Gastrocnemius medialis (tissue), 4 donors: ENCODE measurements at regions not wholly inside any gene's neighbourhood (a gene's known extent, or its start where the extent isn't known, plus 50 kb on each side); places are given as distances from the start of the nearest gene placed in this dataset.

Experiments used
- ATAC-seq, 2 donors: fragments of 150-250 bp; one replicate each; pipeline ENCODE4 v1.9.1; 2016
- DNase-seq, 2 donors: peaks; one replicate each; pipeline ENCODE4 v3.0.0-alpha.2; 2019
- H3K27ac ChIP-seq, 4 donors: fragments of 200-600 bp; sonication (generic); 1 replicate in 1 of 4; 2 replicates in 3 of 4; pipeline ENCODE4 v1.5.1; 2016 to 2018; ENCODE audit warnings: mild to moderate bottlenecking in 2 of 4, moderate library complexity in 1 of 4
- H3K27me3 ChIP-seq, 3 donors: fragments of 200-600 bp; sonication (generic) in 2 of 3; 1 replicate in 1 of 3; 2 replicates in 2 of 3; pipeline versions ENCODE4 v1.5.1 to v1.6.0; 2016 to 2019; ENCODE audit warnings: mild to moderate bottlenecking in 1 of 3, moderate library complexity in 1 of 3
- H3K36me3 ChIP-seq, 2 donors: fragments of 200-600 bp; sonication (generic) in 1 of 2; one replicate each; pipeline ENCODE4 v1.5.1; 2017 to 2018
- H3K4me1 ChIP-seq, 2 donors: fragments of 200-600 bp; sonication (generic) in 1 of 2; one replicate each; pipeline ENCODE4 v1.5.1; 2016 to 2017; ENCODE audit warnings: mild to moderate bottlenecking in 2 of 2
- H3K4me3 ChIP-seq, 4 donors: fragments of 200-600 bp; sonication (generic) in 3 of 4; 1 replicate in 1 of 4; 2 replicates in 3 of 4; pipeline ENCODE4 v1.5.1; 2016 to 2019; ENCODE audit warnings: mild to moderate bottlenecking in 2 of 4
- H3K9me3 ChIP-seq, 3 donors: fragments of 200-600 bp; sonication (generic) in 2 of 3; 1 replicate in 1 of 3; 2 replicates in 2 of 3; pipeline ENCODE4 v1.5.1; 2016 to 2019
- CTCF ChIP-seq, 5 experiments: fragments of 450-650 bp in 3 of 5; fragments of 200-600 bp in 2 of 5; sonication (generic) in 2 of 5; IDR thresholded peaks in 4 of 5; conservative IDR thresholded peaks in 1 of 5; 1 replicate in 4 of 5; 2 replicates in 1 of 5; pipeline ENCODE4 v1.5.1; 2016 to 2019; ENCODE audit warnings: antibody characterized with exemption in 5 of 5, mild to moderate bottlenecking in 3 of 5, moderate library complexity in 3 of 5
- POLR2A ChIP-seq, 2 donors: fragments of 450-650 bp; IDR thresholded peaks; one replicate each; pipeline ENCODE4 v1.6.1; 2017; ENCODE audit warnings: antibody characterized with exemption in 2 of 2, mild to moderate bottlenecking in 2 of 2, moderate library complexity in 2 of 2
- in situ Hi-C, 4 donors: fragments of 200-750 bp; cut with MboI; loops; one replicate each; pipeline versions ENCODE4 v1.15.0 to v1.8.0; 2017; ENCODE audit warnings: low sequenced_read_pairs in 4 of 4
- intact Hi-C: fragments of 100-400 bp; cut with DNase I; formaldehyde crosslinking; loops from one replicate; pipeline ENCODE4 v1.15.1; 2023; ENCODE audit warnings: low total_unique reads

- no peak for TF ChIP-seq POLR2A (IDR thresholded peaks at IDR 0.05)
- TF ChIP-seq CTCF (IDR thresholded peaks at IDR 0.05 in 4 of 5, conservative IDR thresholded peaks at IDR 0.05 in 1 of 5) = no peak
- no peaks in the 10 kb centered on the region for H3K27me3 ChIP-seq
- ATAC-seq (no peak), DNase-seq (no peak)
- no peaks in the 10 kb centered on the region for H3K36me3 ChIP-seq
- no peaks in the 10 kb centered on the region for H3K9me3 ChIP-seq
- intact Hi-C loops (no loop called here), in situ Hi-C loops (no loop called here)
- H3K4me3 ChIP-seq = no peak overlapping the region
- H3K4me1 ChIP-seq = no peaks in the 10 kb centered on the region
- H3K27ac ChIP-seq = no peak overlapping the region
Measured at GRCh38 chr1:72938408-72938807, 656.1 kb upstream of the NEGR1 start.

GRCh38 chr1:72937905-72938304, 655.6 kb upstream of the NEGR1 start:
- no peak overlapping the region for H3K27ac ChIP-seq
- H3K9me3 ChIP-seq = no peaks in the 10 kb centered on the region
- H3K27me3 ChIP-seq = no peaks in the 10 kb centered on the region
- no peak for DNase-seq
- intact Hi-C loops (no loop called here), in situ Hi-C loops (no loop called here)
- H3K36me3 ChIP-seq = no peaks in the 10 kb centered on the region
- no peak overlapping the region for H3K4me3 ChIP-seq
- no peak for ATAC-seq
- TF ChIP-seq CTCF (IDR thresholded peaks at IDR 0.05 in 4 of 5, conservative IDR thresholded peaks at IDR 0.05 in 1 of 5) (no peak), POLR2A (IDR thresholded peaks at IDR 0.05) (no peak)
- no peaks in the 10 kb centered on the region for H3K4me1 ChIP-seq

DNA sequence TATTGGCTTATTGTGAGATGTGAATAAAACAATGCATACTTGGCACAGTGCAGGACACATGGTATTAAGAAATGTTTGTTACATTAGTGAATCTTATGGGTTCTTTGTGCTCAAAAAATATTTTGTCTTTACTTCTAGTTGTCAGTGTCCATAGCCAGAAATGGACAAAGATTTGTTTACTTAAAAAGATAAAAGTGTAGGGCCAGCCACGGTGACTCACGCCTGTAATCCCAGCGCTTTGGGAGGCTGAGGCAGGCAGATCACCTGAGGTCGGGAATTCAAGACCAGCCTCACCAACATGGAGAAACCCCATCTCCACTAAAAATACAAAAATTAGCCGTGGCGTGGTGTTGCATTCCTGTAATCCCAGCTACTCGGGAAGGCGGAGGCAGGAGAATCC, 654.6 kb upstream of the NEGR1 start:
- no peak for ATAC-seq
- Histone ChIP-seq H3K4me3 (no peak overlapping the region), H3K9me3 (no peaks in the 10 kb centered on the region), H3K27me3 (no peaks in the 10 kb centered on the region), H3K27ac (no peak overlapping the region), H3K36me3 (no peaks in the 10 kb centered on the region), H3K4me1 (no peaks in the 10 kb centered on the region)
- intact Hi-C loops (no loop called here), in situ Hi-C loops (no loop called here)
- TF ChIP-seq CTCF (IDR thresholded peaks at IDR 0.05 in 4 of 5, conservative IDR thresholded peaks at IDR 0.05 in 1 of 5) (no peak), POLR2A (IDR thresholded peaks at IDR 0.05) (no peak)
- DNase-seq = no peak

- DNase-seq (no peak), ATAC-seq (no peak)
- no peaks in the 10 kb centered on the region for H3K9me3 ChIP-seq
- no peaks in the 10 kb centered on the region for H3K4me1 ChIP-seq
- H3K4me3 ChIP-seq = no peak overlapping the region
- intact Hi-C loops = no loop called here
- TF ChIP-seq POLR2A (IDR thresholded peaks at IDR 0.05) (no peak), CTCF (IDR thresholded peaks at IDR 0.05 in 4 of 5, conservative IDR thresholded peaks at IDR 0.05 in 1 of 5) (no peak)
- H3K36me3 ChIP-seq = no peaks in the 10 kb centered on the region
- in situ Hi-C loops = no loop called here
- no peak overlapping the region for H3K27ac ChIP-seq
- H3K27me3 ChIP-seq = no peaks in the 10 kb centered on the region
Measured at GRCh38 chr1:72936151-72936740, 653.9 kb upstream of the NEGR1 start.

GRCh38 chr1:72932025-72932424, 649.7 kb upstream of the NEGR1 start:
- no peaks in the 10 kb centered on the region for H3K9me3 ChIP-seq
- H3K36me3 ChIP-seq = no peaks in the 10 kb centered on the region
- no peaks in the 10 kb centered on the region for H3K4me1 ChIP-seq
- H3K27ac ChIP-seq = no peak overlapping the region
- H3K27me3 ChIP-seq = no peaks in the 10 kb centered on the region
- H3K4me3 ChIP-seq = no peak overlapping the region
- TF ChIP-seq CTCF (IDR thresholded peaks at IDR 0.05 in 4 of 5, conservative IDR thresholded peaks at IDR 0.05 in 1 of 5) (no peak), POLR2A (IDR thresholded peaks at IDR 0.05) (no peak)
- DNase-seq (no peak), ATAC-seq (no peak)
- in situ Hi-C loops = no loop called here
- intact Hi-C loops = no loop called here
